HepG2 (cell line): ENCODE measurements at regions not wholly inside any gene's neighbourhood (a gene's known extent, or its start where the extent isn't known, plus 50 kb on each side); places are given as distances from the start of the nearest gene placed in this dataset.

Source experiments
- ATAC-seq: fragments of 200-7000 bp; cut with Tn5 transposase; 3 replicates; pipeline ENCODE4 v1.9.1; 2020; ENCODE audit warnings: mild to moderate bottlenecking, moderate library complexity
- BruUV-seq: library from RNA; stranded (reverse); fragments of 400-500 nt; replicated peaks from 2 replicates; lab custom pipeline; 2021; lab: Mats Ljungman, UMichigan
- CTCF ChIA-PET: fragments of 300-600 bp; formaldehyde crosslinking; extraction: SDS; loops from one replicate; lab custom pipeline; 2021; ENCODE audit warnings: low total read pairs, inconsistent platforms, low intra/inter-chr PET ratio; lab: Yijun Ruan, JAX
- POLR2A ChIA-PET: fragments of 350-600 bp; sonication (Branson Sonifier 250); formaldehyde crosslinking; loops from one replicate; lab custom pipeline; 2020; ENCODE audit warnings: antibody characterized with exemption, inconsistent platforms; lab: Yijun Ruan, JAX
- DNase-seq: peaks from one replicate; pipeline ENCODE4 v3.0.0-alpha.2; 2015; ENCODE audit warnings: low spot score
- FAIRE-seq: peaks from 3 replicates; lab custom pipeline; 2011; peaks lifted over from hg19 to GRCh38; lab: Jason Lieb, UNC
- H2AFZ ChIP-seq: one replicate; pipeline ENCODE4 v1.6.1; 2011; ENCODE audit warnings: low read length, inconsistent platforms
- H3K27ac ChIP-seq: fragments of 300-600 bp; 3 replicates; pipeline ENCODE4 v1.8.0; 2011; ENCODE audit warnings: mixed run types, mild to moderate bottlenecking, mixed read lengths, low read length, inconsistent platforms; ENCODE audit not compliant: insufficient read depth; ENCODE audit errors: extremely low read length
- H3K27me3 ChIP-seq, 2 experiments: fragments of 200-600 bp in 1 of 2; 2 replicates in 1 of 2; 3 replicates in 1 of 2; pipeline versions ENCODE4 v1.6.0 to v1.8.0; 2011; ENCODE audit warnings: low read length in 2 of 2, mild to moderate bottlenecking in 2 of 2, moderate library complexity in 2 of 2, inconsistent platforms in 1 of 2; ENCODE audit not compliant: insufficient read depth in 2 of 2, control insufficient read depth in 1 of 2
- H3K36me3 ChIP-seq, 2 experiments: fragments of 200-600 bp in 1 of 2; replicated peaks in 1 of 2; 2 replicates in 1 of 2; 3 replicates in 1 of 2; pipeline versions ENCODE4 v1.5.1 to v1.8.0; 2011; ENCODE audit warnings: low read length in 2 of 2, inconsistent platforms in 1 of 2; ENCODE audit not compliant: insufficient read depth in 2 of 2, control insufficient read depth in 1 of 2
- H3K4me1 ChIP-seq: 2 replicates; pipeline ENCODE4 v1.5.1; 2012; ENCODE audit warnings: low read length, inconsistent platforms; ENCODE audit not compliant: insufficient read depth
- H3K4me2 ChIP-seq: 2 replicates; pipeline ENCODE4 v1.6.0; 2011; ENCODE audit warnings: low read depth, low read length, inconsistent platforms
- H3K4me3 ChIP-seq, 3 experiments: fragments of 200-600 bp in 1 of 3; sonication (generic), shearing (Covaris generic) in 1 of 3; replicated peaks in 1 of 3; 2 replicates each; pipeline ENCODE4 v1.5.1; 2011 to 2016; ENCODE audit warnings: low read length in 3 of 3, inconsistent platforms in 2 of 3, low read depth in 2 of 3, mild to moderate bottlenecking in 2 of 3, control low read depth in 1 of 3, mixed read lengths in 1 of 3; ENCODE audit not compliant: insufficient read depth in 1 of 3
- H3K79me2 ChIP-seq: one replicate; pipeline ENCODE4 v1.6.1; 2011; ENCODE audit warnings: low read length, inconsistent platforms; ENCODE audit not compliant: insufficient read depth
- H3K9ac ChIP-seq: 2 replicates; pipeline ENCODE4 v1.6.0; 2011; ENCODE audit warnings: mild to moderate bottlenecking, low read depth, low read length, inconsistent platforms; ENCODE audit not compliant: insufficient read depth
- H3K9me3 ChIP-seq: 2 replicates; pipeline ENCODE4 v1.5.1; 2012; ENCODE audit warnings: mild to moderate bottlenecking, low read length
- H4K20me1 ChIP-seq: 2 replicates; pipeline ENCODE4 v1.6.0; 2011; ENCODE audit warnings: inconsistent platforms, mild to moderate bottlenecking, low read length, moderate library complexity; ENCODE audit not compliant: insufficient read depth
- ARNTL ChIP-seq: sonication (generic); formaldehyde crosslinking; IDR thresholded peaks from 2 replicates; pipeline ENCODE4 v1.4.0; 2020; ENCODE audit warnings: mild to moderate bottlenecking, missing genetic modification reagents
- FOXO4 ChIP-seq: sonication (generic); formaldehyde crosslinking; conservative IDR thresholded peaks from 2 replicates; pipeline ENCODE4 v1.8.1; 2023; ENCODE audit warnings: missing genetic modification reagents
- HDAC6 ChIP-seq: fragments of 200-600 bp; sonication (generic); IDR thresholded peaks from 2 replicates; pipeline ENCODE4 v1.7.0; 2017; ENCODE audit warnings: mild to moderate bottlenecking, antibody characterized with exemption, low read length, low read depth
- SKIL ChIP-seq: sonication (generic); formaldehyde crosslinking; IDR thresholded peaks from 2 replicates; pipeline ENCODE4 v1.8.0; 2022; ENCODE audit warnings: missing genetic modification reagents, mild to moderate bottlenecking, moderate library complexity, borderline replicate concordance
- TAF15 ChIP-seq: fragments of 200-400 bp; formaldehyde crosslinking; IDR thresholded peaks from one replicate; pipeline ENCODE4 v1.6.1; 2018; ENCODE audit warnings: mild to moderate bottlenecking, low read depth, low read length; ENCODE audit not compliant: poor library complexity, severe bottlenecking
- TBX2 ChIP-seq: sonication (generic); formaldehyde crosslinking; IDR thresholded peaks from 2 replicates; pipeline ENCODE4 v1.5.0; 2020; ENCODE audit warnings: missing genetic modification reagents, mild to moderate bottlenecking, borderline replicate concordance
- THAP8 ChIP-seq: sonication (generic); formaldehyde crosslinking; IDR thresholded peaks from 2 replicates; pipeline ENCODE4 v1.5.1; 2020; ENCODE audit warnings: missing genetic modification reagents, mild to moderate bottlenecking, borderline replicate concordance
- ZBTB33 ChIP-seq: sonication (generic); formaldehyde crosslinking; IDR thresholded peaks from 2 replicates; pipeline ENCODE4 v1.4.0; 2020; ENCODE audit warnings: missing genetic modification reagents
- ZNF558 ChIP-seq: sonication (generic); formaldehyde crosslinking; IDR thresholded peaks from 2 replicates; pipeline ENCODE4 v1.9.0; 2022; ENCODE audit warnings: mild to moderate bottlenecking, missing genetic modification reagents, borderline replicate concordance
- ZNF598 ChIP-seq: sonication (generic); formaldehyde crosslinking; IDR thresholded peaks from 2 replicates; pipeline ENCODE4 v1.5.1; 2020; ENCODE audit warnings: mild to moderate bottlenecking, missing genetic modification reagents, borderline replicate concordance
- WGBS: methylation state at CpG from one replicate; pipeline ENCODE4 v1.1.6; 2017; ENCODE audit warnings: low lambda C conversion rate; 5-methylcytosine and 5-hydroxymethylcytosine counted together
- in situ Hi-C: cut with HindIII; loops from 2 replicates; pipeline ENCODE4 v1.10.0; 2017; ENCODE audit warnings: low pct_unique_long_range_greater_than_20kb; ENCODE audit not compliant: extremely low pct_ligation_motif_present
- intact Hi-C: fragments of 100-400 bp; cut with micrococcal nuclease; formaldehyde crosslinking; loops from one replicate; pipeline ENCODE4 v1.10.0; 2022; ENCODE audit not compliant: unreplicated experiment
- TF ChIP-seq, protein P1 (sequence below): sonication (generic); formaldehyde crosslinking; IDR thresholded peaks from 2 replicates; pipeline ENCODE4 v1.5.0; 2020; ENCODE audit warnings: missing genetic modification reagents

- no peak for ATAC-seq
- CTCF ChIA-PET = no interaction called here
- TF ChIP-seq, protein P1, sequence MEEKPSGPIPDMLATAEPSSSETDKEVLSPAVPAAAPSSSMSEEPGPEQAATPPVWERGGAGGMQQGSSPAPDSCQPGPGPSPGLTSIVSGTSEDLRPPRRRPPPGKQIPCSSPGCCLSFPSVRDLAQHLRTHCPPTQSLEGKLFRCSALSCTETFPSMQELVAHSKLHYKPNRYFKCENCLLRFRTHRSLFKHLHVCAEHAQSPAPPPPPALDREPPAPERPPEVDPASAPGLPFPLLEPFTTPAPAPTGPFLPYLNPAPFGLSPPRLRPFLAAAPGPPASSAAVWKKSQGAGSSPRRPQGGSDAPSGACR = no peak
- TF ChIP-seq ZBTB33 (CRISPR knock-in tag) (no peak), TAF15 (no peak)
These were observed 458.3 kb upstream of the BRINP1 start for GRCh38 chr9:119827526-119827925.

DNA sequence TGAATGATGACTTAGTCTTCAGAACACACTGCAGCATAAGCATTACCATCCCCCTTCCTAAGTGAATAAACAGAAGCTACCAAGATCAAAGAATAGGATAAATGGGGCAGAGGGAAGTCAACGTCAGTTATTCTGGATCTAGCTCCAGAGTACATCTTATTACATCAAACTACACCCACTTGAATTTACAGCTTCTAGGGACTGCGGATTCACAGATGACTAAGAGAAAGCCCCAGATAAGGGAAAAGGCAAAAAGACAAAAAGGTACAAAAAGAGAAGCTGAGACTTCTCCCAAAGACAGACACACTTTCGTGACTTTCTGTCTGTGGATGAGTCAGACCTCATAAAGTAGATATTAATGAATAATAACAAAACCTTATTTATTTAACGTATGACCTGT, 457.9 kb upstream of the BRINP1 start:
- ChIA-PET POLR2A (no interaction called here), CTCF (no interaction called here)
- no peaks in the 10 kb centered on the region for H3K9me3 ChIP-seq
- no peaks in the 10 kb centered on the region for H3K79me2 ChIP-seq
- no peaks in the 10 kb centered on the region for H3K4me1 ChIP-seq
- no peak for DNase-seq
- in situ Hi-C loops = no loop called here
- H2AFZ ChIP-seq = no peak overlapping the region
- H3K9ac ChIP-seq = no peak overlapping the region
- no peaks in the 10 kb centered on the region for H3K36me3 ChIP-seq
- H3K4me2 ChIP-seq = no peak overlapping the region
- intact Hi-C loops = no loop called here
- H3K27me3 ChIP-seq = no peaks in the 10 kb centered on the region
- no peak for ATAC-seq
- no peak for FAIRE-seq
- no peak overlapping the region for H3K27ac ChIP-seq
- no TSS peak for BruUV-seq
- H4K20me1 ChIP-seq = no peaks in the 10 kb centered on the region
- no peak overlapping the region for H3K4me3 ChIP-seq
- WGBS = 0% methylated on average over 4 of the region's 4 CpGs
- TF ChIP-seq ZNF598 (CRISPR knock-in tag) (no peak), FOXO4 (CRISPR knock-in tag) (no peak), THAP8 (no peak), ARNTL (no peak), TBX2 (CRISPR knock-in tag) (no peak), SKIL (CRISPR knock-in tag) (no peak), HDAC6 (no peak), ZNF558 (CRISPR knock-in tag) (no peak)

More at GRCh38 chr9:119827526-119827925, 458.3 kb upstream of the BRINP1 start:
- H4K20me1 ChIP-seq = no peaks in the 10 kb centered on the region
- H3K27ac ChIP-seq = no peak overlapping the region
- BruUV-seq = no TSS peak
- no peaks in the 10 kb centered on the region for H3K9me3 ChIP-seq
- WGBS = 2% methylated on average over 4 of the region's 4 CpGs
- H3K4me1 ChIP-seq = no peaks in the 10 kb centered on the region
- POLR2A ChIA-PET = no interaction called here
- H3K79me2 ChIP-seq = no peaks in the 10 kb centered on the region
- H2AFZ ChIP-seq = no peak overlapping the region
- DNase-seq (no peak), FAIRE-seq (no peak)
- in situ Hi-C loops = no loop called here
- no peak overlapping the region for H3K4me3 ChIP-seq
- H3K36me3 ChIP-seq = no peaks in the 10 kb centered on the region
- H3K9ac ChIP-seq = no peak overlapping the region
- intact Hi-C loops = no loop called here
- no peaks in the 10 kb centered on the region for H3K27me3 ChIP-seq
- H3K4me2 ChIP-seq = no peak overlapping the region
